GM10266 (cell line): ENCODE measurements at regions not wholly inside any gene's neighbourhood (a gene's known extent, or its start where the extent isn't known, plus 50 kb on each side); places are given as distances from the start of the nearest gene placed in this dataset.

ENCODE experiments used
- DNase-seq: peaks from one replicate; pipeline ENCODE4 v3.0.0; 2012; ENCODE audit errors: extremely low spot score
- TF ChIP-seq, protein P1 (sequence below): IDR thresholded peaks from 2 replicates; pipeline ENCODE4 v1.5.1; 2012; ENCODE audit warnings: mild to moderate bottlenecking, low read depth; ENCODE audit not compliant: control insufficient read depth, insufficient read depth; ENCODE audit errors: missing control alignments

DNA sequence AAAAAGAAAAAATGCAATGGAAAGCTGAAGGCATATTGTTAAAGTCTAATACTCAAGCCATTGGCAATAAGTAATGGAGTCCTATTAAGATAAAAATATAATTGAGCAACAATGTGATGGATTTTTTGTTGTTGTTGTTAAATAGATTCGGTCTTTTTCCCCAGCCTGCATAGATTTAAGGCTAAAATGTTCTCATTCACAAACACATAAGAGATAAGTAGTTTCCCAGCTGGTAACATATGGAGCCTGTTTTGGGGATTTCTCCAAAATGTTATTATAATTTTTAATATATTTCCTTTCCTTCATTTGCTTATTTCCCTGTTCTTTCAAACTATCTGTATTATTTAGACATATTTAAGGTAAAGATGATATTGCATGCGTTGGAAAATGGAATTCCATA is 1149.1 kb upstream of the PRR20A start:
- no peak for DNase-seq
- TF ChIP-seq, protein P1, sequence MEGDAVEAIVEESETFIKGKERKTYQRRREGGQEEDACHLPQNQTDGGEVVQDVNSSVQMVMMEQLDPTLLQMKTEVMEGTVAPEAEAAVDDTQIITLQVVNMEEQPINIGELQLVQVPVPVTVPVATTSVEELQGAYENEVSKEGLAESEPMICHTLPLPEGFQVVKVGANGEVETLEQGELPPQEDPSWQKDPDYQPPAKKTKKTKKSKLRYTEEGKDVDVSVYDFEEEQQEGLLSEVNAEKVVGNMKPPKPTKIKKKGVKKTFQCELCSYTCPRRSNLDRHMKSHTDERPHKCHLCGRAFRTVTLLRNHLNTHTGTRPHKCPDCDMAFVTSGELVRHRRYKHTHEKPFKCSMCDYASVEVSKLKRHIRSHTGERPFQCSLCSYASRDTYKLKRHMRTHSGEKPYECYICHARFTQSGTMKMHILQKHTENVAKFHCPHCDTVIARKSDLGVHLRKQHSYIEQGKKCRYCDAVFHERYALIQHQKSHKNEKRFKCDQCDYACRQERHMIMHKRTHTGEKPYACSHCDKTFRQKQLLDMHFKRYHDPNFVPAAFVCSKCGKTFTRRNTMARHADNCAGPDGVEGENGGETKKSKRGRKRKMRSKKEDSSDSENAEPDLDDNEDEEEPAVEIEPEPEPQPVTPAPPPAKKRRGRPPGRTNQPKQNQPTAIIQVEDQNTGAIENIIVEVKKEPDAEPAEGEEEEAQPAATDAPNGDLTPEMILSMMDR: no peak

DNA sequence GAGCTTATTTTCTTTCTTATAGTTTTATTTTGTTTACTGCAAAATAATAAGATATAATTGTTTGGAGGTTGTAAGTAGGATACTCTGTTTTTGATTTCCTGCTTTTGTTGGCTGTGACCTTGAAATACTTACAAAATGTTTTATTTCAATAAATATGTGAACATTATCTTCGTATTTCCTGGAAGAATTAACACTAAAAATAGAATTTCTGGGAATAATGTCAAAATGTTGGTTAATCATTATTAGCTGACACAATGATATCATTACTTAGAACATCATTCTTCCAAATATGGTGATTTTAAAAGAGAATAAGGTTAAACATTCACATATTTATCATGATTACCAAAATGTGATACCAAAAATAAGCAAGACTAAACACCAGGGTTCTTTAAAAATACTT is 1148.6 kb upstream of the PRR20A start:
- no peak for DNase-seq
- TF ChIP-seq, protein P1: no peak

DNA sequence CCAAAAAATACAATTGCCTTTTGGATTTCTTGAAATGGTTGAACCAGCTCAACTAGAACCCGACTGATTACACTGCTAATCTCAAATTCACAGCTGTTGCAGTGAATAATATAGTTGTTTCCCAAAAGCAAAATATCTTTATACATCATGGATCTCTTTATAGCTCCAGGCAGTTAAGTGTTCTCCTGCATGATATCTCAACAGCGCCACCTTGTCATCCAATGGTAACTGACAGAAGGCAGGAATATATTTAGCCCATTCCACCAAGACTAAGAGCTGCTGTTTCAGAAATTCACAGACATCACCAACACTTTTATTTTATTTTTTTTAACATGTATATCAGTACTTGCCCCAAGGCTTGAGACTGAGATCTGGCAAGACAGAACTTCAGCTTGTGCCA is 1141.0 kb upstream of the PRR20A start:
- no peak for DNase-seq
- TF ChIP-seq, protein P1: no peak

DNA sequence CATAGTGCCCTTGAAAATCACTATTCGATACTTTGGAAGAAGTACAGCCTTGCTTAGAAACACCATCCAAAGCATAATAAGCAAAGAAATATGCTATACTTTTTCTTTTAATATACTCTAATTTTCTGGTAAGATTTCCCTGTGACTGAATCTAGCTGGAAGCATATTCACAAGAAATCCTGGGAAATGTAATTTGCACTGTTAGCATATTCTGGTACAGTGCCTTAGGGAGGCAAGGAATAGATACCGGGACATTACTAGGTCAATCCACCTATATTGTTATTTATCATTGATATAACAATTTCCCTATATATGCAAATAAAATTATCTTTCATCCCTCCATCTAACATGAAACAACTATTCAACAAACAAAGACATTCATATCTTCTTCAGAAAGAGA is 1131.3 kb upstream of the PRR20A start:
- no peak for DNase-seq
- TF ChIP-seq, protein P1: no peak

DNA sequence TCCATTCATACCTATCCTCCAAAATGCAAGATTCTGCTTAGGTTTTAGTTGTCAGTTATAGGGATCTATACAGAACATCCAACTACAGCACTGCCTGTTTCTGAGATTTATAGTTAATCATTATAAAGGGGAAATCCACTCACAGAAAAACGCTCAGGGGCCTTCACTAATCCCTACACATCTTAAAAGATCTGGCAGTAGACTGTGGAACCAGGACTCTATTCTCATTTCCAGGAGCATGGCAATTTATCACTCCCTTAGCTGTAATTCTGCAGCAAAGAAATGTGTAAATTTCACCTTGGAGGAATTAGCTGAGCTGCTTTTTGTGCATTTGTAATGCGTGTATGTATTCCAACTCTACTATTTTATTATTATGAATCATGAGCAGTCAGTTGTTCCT is 1128.1 kb upstream of the PRR20A start:
- DNase-seq: no peak
- TF ChIP-seq, protein P1: no peak

- TF ChIP-seq, protein P1: no peak
- no peak for DNase-seq
Measured at GRCh38 chr13:56015919-56016318, 1124.8 kb upstream of the PRR20A start.

GRCh38 chr13:56019606-56020005 is 1121.1 kb upstream of the PRR20A start:
- DNase-seq: no peak
- TF ChIP-seq, protein P1: no peak
